Stomach (tissue), 8 donors: ENCODE measurements at regions not wholly inside any gene's neighbourhood (a gene's known extent, or its start where the extent isn't known, plus 50 kb on each side); places are given as distances from the start of the nearest gene placed in this dataset.

ENCODE experiments used
- DNase-seq, 2 donors: peaks; one replicate each; pipeline versions ENCODE4 v3.0.0 to v3.0.0-alpha.2; 2013 to 2019
- H3K27ac ChIP-seq, 5 donors: fragments of 200-600 bp in 4 of 5; sonication (generic) in 4 of 5; one replicate each; pipeline ENCODE4 v1.5.1; 2013 to 2019; ENCODE audit warnings: mild to moderate bottlenecking in 1 of 5, moderate library complexity in 1 of 5
- H3K27me3 ChIP-seq, 3 donors: fragments of 200-600 bp; sonication (generic); one replicate each; pipeline ENCODE4 v1.5.1; 2017 to 2019; ENCODE audit warnings: mixed run types in 1 of 3
- H3K36me3 ChIP-seq, 4 donors: fragments of 200-600 bp; sonication (generic); 1 replicate in 3 of 4; 2 replicates in 1 of 4; pipeline ENCODE4 v1.5.1; 2016 to 2019
- H3K4me1 ChIP-seq, 4 donors: fragments of 200-600 bp; sonication (generic); one replicate each; pipeline ENCODE4 v1.5.1; 2016 to 2019
- H3K4me3 ChIP-seq, 4 donors: fragments of 200-600 bp; sonication (generic) in 3 of 4; one replicate each; pipeline ENCODE4 v1.5.1; 2016 to 2019; ENCODE audit warnings: mild to moderate bottlenecking in 1 of 4
- H3K9me3 ChIP-seq, 4 donors: fragments of 200-600 bp; sonication (generic); one replicate each; pipeline ENCODE4 v1.5.1; 2016 to 2019
- CTCF ChIP-seq, 7 experiments: fragments of 450-650 bp in 4 of 7; fragments of 200-600 bp in 3 of 7; sonication (generic) in 3 of 7; IDR thresholded peaks; one replicate each; pipeline ENCODE4 v1.5.1; 2016 to 2019; ENCODE audit warnings: antibody characterized with exemption in 7 of 7, control low read depth in 2 of 7, mild to moderate bottlenecking in 1 of 7
- EP300 ChIP-seq: sonication (generic); formaldehyde crosslinking; IDR thresholded peaks from one replicate; pipeline ENCODE4 v1.6.1; 2017; ENCODE audit warnings: antibody characterized with exemption
- POLR2A ChIP-seq, 4 donors: fragments of 450-650 bp; IDR thresholded peaks; one replicate each; pipeline ENCODE4 v1.6.1; 2016; ENCODE audit warnings: antibody characterized with exemption in 4 of 4, control low read depth in 2 of 4, mild to moderate bottlenecking in 1 of 4, moderate library complexity in 1 of 4
- POLR2AphosphoS5 ChIP-seq, 3 donors: sonication (generic); formaldehyde crosslinking; IDR thresholded peaks; one replicate each; pipeline ENCODE4 v1.6.1; 2016; ENCODE audit warnings: antibody characterized with exemption in 3 of 3
- WGBS, 5 donors: extraction: QIAGEN DNeasy Blood & Tissue Kit in 3 of 5; methylation state at CpG; one replicate each; pipeline versions ENCODE4 v1.1.5 to v1.1.7; 2013 to 2018; 5-methylcytosine and 5-hydroxymethylcytosine counted together
- intact Hi-C: fragments of 100-400 bp; cut with DNase I; formaldehyde crosslinking; loops from one replicate; pipeline ENCODE4 v1.15.1; 2023; ENCODE audit warnings: low total_unique reads
- donor health status: healthy with polysubstance abuse.
- donor health status: Bipolar disorder and iron deficiency.
- donor health status: healthy.

- intact Hi-C loops, result no loop called here
- Histone ChIP-seq H3K27ac (no peak overlapping the region), H3K9me3 (peaks cover 0 to 8% (median 6%) of the 10 kb centered on the region in 4 donors), H3K27me3 (no peaks in the 10 kb centered on the region), H3K36me3 (no peaks in the 10 kb centered on the region), H3K4me1 (no peaks in the 10 kb centered on the region), H3K4me3 (no peak overlapping the region)
- DNase-seq, result no peak
- WGBS, 5 donors, result 66 to 76% (median 71%) methylated on average over 7 of the region's 7 CpGs
- TF ChIP-seq POLR2A (IDR thresholded peaks at IDR 0.05), result no peak
- no peak for TF ChIP-seq POLR2AphosphoS5 (IDR thresholded peaks at IDR 0.05)
- TF ChIP-seq CTCF (IDR thresholded peaks at IDR 0.05), result no peak
Measured at GRCh38 chr14:95387826-95388445, 68.2 kb upstream of the CLMN start.

DNA sequence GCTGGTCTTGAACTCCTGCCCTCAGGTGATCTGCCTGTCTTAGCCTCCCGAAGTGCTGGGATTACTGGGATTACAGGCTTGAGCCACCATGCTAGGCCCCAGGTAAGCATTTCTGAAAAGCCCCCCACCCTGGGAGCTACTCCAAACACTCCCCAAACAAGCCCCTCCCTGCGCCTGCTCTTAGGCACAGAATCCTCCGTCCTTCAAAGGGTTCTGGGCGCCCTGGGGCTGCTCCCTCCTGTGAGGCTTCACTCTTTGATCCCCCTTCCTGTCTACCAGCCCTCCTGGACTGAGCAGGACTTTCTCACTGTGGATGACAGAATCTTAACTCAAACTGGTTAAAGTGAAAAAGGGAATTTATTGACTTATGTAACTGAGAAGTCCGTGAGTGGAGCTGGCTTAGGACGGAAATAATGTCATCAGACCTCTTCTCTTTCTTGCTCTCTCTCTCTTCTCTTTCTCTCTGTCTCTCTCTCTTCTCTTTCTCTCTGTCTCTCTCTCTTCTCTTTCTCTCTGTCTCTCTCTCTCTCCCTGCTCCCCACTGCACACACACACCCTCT lies 66.9 kb upstream of the CLMN start:
- Histone ChIP-seq H3K27me3 (no peaks in the 10 kb centered on the region), H3K36me3 (no peaks in the 10 kb centered on the region), H3K27ac (no peak overlapping the region), H3K4me1 (no peaks in the 10 kb centered on the region), H3K9me3 (peaks cover 0 to 8% (median 6%) of the 10 kb centered on the region in 4 donors), H3K4me3 (no peak overlapping the region)
- WGBS, 5 donors, result 66 to 67% (median 67%) methylated on average over 6 of the region's 6 CpGs
- no peak for TF ChIP-seq EP300
- TF ChIP-seq CTCF (IDR thresholded peaks at IDR 0.05), result no peak
- no peak for TF ChIP-seq POLR2AphosphoS5 (IDR thresholded peaks at IDR 0.05)
- no peak for TF ChIP-seq POLR2A (IDR thresholded peaks at IDR 0.05)
- intact Hi-C loops, result no loop called here
- DNase-seq, result no peak

DNA sequence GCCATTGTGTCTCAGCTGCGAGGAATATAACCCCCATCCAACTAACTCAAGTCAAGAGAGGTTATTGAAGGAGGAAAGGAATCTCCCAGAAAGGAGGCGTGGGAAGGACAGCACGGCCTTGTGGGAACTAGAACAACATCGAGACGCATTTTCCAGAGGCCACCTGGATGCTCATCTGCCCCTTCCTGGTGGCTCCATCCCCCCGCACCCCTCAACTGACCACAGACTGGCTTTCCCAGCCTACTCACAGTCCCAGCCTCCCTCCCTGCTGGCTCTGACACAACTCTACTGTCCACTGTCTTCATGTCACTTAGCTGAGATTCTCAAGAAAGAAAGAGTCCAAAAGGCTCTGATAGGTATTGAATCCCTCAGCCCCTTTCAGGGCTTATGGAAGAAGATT lies 66.0 kb upstream of the CLMN start:
- peaks cover 3 to 9% (median 7%) of the 10 kb centered on the region in 4 donors for H3K9me3 ChIP-seq
- intact Hi-C loops, result no loop called here

GRCh38 chr14:95382747-95383146 lies 63.0 kb upstream of the CLMN start:
- intact Hi-C loops, result no loop called here
- H3K27me3 ChIP-seq, result no peaks in the 10 kb centered on the region
- no peaks in the 10 kb centered on the region for H3K4me1 ChIP-seq
- TF ChIP-seq POLR2AphosphoS5 (IDR thresholded peaks at IDR 0.05) (no peak), POLR2A (IDR thresholded peaks at IDR 0.05) (no peak), EP300 (no peak), CTCF (IDR thresholded peaks at IDR 0.05) (no peak)
- no peak overlapping the region for H3K27ac ChIP-seq
- no peaks in the 10 kb centered on the region for H3K36me3 ChIP-seq
- H3K4me3 ChIP-seq, result no peak overlapping the region
- no peak for DNase-seq
- peaks cover 9 to 31% (median 23%) of the 10 kb centered on the region in 4 donors for H3K9me3 ChIP-seq
- WGBS, 5 donors, result 86 to 93% (median 90%) methylated on average over 3 of the region's 3 CpGs

More for the DNA sequence above, 66.0 kb upstream of the CLMN start:
- no peak for DNase-seq
- Histone ChIP-seq H3K27me3 (no peaks in the 10 kb centered on the region), H3K4me3 (no peak overlapping the region), H3K27ac (no peak overlapping the region), H3K36me3 (no peaks in the 10 kb centered on the region), H3K4me1 (no peaks in the 10 kb centered on the region)
- WGBS, 5 donors, result 82 to 91% (median 84%) methylated on average over 6 of the region's 6 CpGs
- TF ChIP-seq POLR2A (IDR thresholded peaks at IDR 0.05) (no peak), CTCF (IDR thresholded peaks at IDR 0.05) (no peak), EP300 (no peak), POLR2AphosphoS5 (IDR thresholded peaks at IDR 0.05) (no peak)
